ENCODE measurements at regions not wholly inside any gene's neighbourhood (a gene's known extent, or its start where the extent isn't known, plus 50 kb on each side); places are given as distances from the start of the nearest gene placed in this dataset.

- no TSS peak for BruUV-seq (replicated peaks)
- H3K36me3 ChIP-seq (replicated peaks in 1 of 2; ENCODE audit: control insufficient read depth in 1 of 2, insufficient read depth in 2 of 2, low read length in 2 of 2), result no peaks in the 10 kb centered on the region
- FAIRE-seq, result no peak
- H3K27me3 ChIP-seq (ENCODE audit: control insufficient read depth in 1 of 2, insufficient read depth in 2 of 2, low read length in 2 of 2), result no peaks in the 10 kb centered on the region
- no peak overlapping the region for H3K4me2 ChIP-seq (ENCODE audit: low read depth, low read length)
- WGBS (ENCODE audit: low lambda C conversion rate), result 11% methylated on average over 2 of the region's 2 CpGs
- H3K9me3 ChIP-seq (ENCODE audit: low read length), result peaks cover 10% of the 10 kb centered on the region; the same call in 1 of the 2 replicates
- no peak overlapping the region for H2AFZ ChIP-seq (ENCODE audit: low read length)
- ChIA-PET POLR2A (no interaction called here), CTCF (ENCODE audit: low intra/inter-chr PET ratio, low total read pairs) (no interaction called here)
- H3K4me1 ChIP-seq (ENCODE audit: insufficient read depth, low read length), result no peaks in the 10 kb centered on the region
- H3K4me3 ChIP-seq (replicated peaks in 1 of 3; ENCODE audit: insufficient read depth in 1 of 3, low read depth in 2 of 3, low read length in 3 of 3), result no peak overlapping the region
- no peak for ATAC-seq
- H3K79me2 ChIP-seq (ENCODE audit: insufficient read depth, low read length), result no peaks in the 10 kb centered on the region
- intact Hi-C loops (cut with micrococcal nuclease; ENCODE audit: unreplicated experiment) (no loop called here), in situ Hi-C loops (cut with HindIII; ENCODE audit: extremely low pct_ligation_motif_present, low pct_unique_long_range_greater_than_20kb) (no loop called here)
- DNase-seq (ENCODE audit: low spot score), result no peak
- H3K9ac ChIP-seq (ENCODE audit: insufficient read depth, low read depth, low read length), result no peak overlapping the region
- H4K20me1 ChIP-seq (ENCODE audit: insufficient read depth, low read length), result no peaks in the 10 kb centered on the region
- no peak overlapping the region for H3K27ac ChIP-seq (ENCODE audit: extremely low read length, insufficient read depth, low read length)
- TF ChIP-seq, protein P1, sequence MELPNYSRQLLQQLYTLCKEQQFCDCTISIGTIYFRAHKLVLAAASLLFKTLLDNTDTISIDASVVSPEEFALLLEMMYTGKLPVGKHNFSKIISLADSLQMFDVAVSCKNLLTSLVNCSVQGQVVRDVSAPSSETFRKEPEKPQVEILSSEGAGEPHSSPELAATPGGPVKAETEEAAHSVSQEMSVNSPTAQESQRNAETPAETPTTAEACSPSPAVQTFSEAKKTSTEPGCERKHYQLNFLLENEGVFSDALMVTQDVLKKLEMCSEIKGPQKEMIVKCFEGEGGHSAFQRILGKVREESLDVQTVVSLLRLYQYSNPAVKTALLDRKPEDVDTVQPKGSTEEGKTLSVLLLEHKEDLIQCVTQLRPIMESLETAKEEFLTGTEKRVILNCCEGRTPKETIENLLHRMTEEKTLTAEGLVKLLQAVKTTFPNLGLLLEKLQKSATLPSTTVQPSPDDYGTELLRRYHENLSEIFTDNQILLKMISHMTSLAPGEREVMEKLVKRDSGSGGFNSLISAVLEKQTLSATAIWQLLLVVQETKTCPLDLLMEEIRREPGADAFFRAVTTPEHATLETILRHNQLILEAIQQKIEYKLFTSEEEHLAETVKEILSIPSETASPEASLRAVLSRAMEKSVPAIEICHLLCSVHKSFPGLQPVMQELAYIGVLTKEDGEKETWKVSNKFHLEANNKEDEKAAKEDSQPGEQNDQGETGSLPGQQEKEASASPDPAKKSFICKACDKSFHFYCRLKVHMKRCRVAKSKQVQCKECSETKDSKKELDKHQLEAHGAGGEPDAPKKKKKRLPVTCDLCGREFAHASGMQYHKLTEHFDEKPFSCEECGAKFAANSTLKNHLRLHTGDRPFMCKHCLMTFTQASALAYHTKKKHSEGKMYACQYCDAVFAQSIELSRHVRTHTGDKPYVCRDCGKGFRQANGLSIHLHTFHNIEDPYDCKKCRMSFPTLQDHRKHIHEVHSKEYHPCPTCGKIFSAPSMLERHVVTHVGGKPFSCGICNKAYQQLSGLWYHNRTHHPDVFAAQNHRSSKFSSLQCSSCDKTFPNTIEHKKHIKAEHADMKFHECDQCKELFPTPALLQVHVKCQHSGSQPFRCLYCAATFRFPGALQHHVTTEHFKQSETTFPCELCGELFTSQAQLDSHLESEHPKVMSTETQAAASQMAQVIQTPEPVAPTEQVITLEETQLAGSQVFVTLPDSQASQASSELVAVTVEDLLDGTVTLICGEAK (IDR thresholded peaks at IDR 0.05), result no peak
- TF ChIP-seq, protein P1 (CRISPR knock-in tag; IDR thresholded peaks at IDR 0.05), result no peak
- TF ChIP-seq, protein P2, sequence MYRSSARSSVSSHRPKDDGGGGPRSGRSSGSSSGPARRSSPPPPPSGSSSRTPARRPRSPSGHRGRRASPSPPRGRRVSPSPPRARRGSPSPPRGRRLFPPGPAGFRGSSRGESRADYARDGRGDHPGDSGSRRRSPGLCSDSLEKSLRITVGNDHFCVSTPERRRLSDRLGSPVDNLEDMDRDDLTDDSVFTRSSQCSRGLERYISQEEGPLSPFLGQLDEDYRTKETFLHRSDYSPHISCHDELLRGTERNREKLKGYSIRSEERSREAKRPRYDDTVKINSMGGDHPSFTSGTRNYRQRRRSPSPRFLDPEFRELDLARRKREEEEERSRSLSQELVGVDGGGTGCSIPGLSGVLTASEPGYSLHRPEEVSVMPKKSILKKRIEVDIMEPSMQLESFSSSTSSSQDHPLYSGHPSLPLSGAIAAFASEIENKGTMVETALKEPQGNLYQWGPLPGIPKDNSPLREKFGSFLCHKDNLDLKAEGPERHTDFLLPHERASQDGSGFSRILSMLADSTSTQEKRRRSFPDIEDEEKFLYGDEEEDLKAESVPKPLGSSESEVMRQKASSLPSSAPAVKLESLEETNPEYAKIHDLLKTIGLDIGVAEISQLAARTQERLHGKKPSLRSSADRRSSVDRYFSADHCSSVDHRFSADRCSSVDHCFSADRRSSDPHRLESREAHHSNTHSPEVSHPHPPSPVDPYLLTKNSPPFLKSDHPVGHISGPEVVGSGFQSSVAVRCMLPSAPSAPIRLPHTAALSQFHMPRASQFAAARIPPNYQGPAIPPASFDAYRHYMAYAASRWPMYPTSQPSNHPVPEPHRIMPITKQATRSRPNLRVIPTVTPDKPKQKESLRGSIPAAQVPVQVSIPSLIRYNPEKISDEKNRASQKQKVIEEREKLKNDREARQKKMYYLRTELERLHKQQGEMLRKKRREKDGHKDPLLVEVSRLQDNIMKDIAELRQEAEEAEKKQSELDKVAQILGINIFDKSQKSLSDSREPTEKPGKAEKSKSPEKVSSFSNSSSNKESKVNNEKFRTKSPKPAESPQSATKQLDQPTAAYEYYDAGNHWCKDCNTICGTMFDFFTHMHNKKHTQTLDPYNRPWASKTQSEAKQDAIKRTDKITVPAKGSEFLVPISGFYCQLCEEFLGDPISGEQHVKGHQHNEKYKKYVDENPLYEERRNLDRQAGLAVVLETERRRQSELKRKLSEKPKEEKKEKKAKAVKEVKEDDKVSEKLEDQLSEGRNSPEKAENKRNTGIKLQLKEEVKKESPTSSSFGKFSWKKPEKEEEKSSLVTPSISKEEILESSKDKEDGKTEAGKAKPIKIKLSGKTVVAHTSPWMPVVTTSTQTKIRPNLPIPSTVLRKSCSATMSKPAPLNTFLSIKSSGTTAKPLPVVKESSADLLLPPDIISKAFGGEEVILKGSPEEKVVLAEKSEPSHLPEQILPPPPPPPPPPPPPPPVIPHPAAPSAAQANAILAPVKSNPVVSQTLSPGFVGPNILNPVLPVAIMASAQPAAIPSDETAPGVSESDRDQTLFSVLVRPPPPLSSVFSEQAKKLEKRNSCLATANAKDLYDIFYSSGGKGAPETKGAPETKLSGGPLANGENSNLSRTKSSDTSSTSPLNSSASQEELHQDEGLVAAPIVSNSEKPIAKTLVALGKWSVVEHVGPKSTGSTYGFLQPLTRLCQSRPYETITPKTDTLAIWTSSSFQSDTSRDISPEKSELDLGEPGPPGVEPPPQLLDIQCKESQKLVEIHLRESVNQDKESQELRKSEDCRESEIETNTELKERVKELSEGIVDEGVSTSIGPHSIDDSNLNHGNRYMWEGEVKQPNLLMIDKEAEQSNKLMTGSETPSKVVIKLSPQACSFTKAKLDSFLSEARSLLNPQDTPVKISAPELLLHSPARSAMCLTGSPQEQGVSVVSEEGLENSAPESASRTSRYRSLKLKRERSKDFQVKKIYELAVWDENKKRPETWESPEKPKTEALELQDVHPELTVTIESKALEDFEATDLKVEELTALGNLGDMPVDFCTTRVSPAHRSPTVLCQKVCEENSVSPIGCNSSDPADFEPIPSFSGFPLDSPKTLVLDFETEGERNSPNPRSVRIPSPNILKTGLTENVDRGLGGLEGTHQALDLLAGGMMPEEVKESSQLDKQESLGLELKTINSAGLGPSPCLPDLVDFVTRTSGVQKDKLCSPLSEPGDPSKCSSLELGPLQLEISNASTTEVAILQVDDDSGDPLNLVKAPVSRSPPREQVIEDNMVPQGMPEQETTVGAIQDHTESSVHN (CRISPR knock-in tag; IDR thresholded peaks at IDR 0.05), result no peak
- no peak for TF ChIP-seq KDM2A (CRISPR knock-in tag; IDR thresholded peaks at IDR 0.05; ENCODE audit: borderline replicate concordance, low read depth)
- no peak for TF ChIP-seq NFE2L2 (IDR thresholded peaks at IDR 0.05; ENCODE audit: low read length)
- no peak for TF ChIP-seq HIVEP1 (CRISPR knock-in tag; IDR thresholded peaks at IDR 0.05)
These were observed 126.9 kb upstream of the VEGFC start for GRCh38 chr4:176919631-176920030.
